Lower leg skin (tissue), 3 donors: ENCODE measurements at regions not wholly inside any gene's neighbourhood (a gene's known extent, or its start where the extent isn't known, plus 50 kb on each side); places are given as distances from the start of the nearest gene placed in this dataset.
A peak's percentile ranks its signal among the peaks of the same experiment; 100 is the strongest.

ENCODE experiments used
- CTCF ChIP-seq, 3 donors: fragments of 450-650 bp; IDR thresholded peaks; one replicate each; pipeline ENCODE4 v1.5.1; 2016; ENCODE audit warnings: antibody characterized with exemption in 3 of 3, mild to moderate bottlenecking in 3 of 3, moderate library complexity in 2 of 3
- POLR2A ChIP-seq, 2 donors: fragments of 450-650 bp; IDR thresholded peaks; one replicate each; pipeline ENCODE4 v1.6.1; 2016 to 2017; ENCODE audit warnings: antibody characterized with exemption in 2 of 2, mild to moderate bottlenecking in 1 of 2, moderate library complexity in 1 of 2

- peak in 1 of 3 donors; percentile 15 for TF ChIP-seq CTCF (IDR thresholded peaks at IDR 0.05)
- no peak for TF ChIP-seq POLR2A (IDR thresholded peaks at IDR 0.05)
Measured at GRCh38 chr7:156101355-156101754, 289.1 kb upstream of the SHH start.
